WTC11 (cell line): ENCODE measurements at regions not wholly inside any gene's neighbourhood (a gene's known extent, or its start where the extent isn't known, plus 50 kb on each side); places are given as distances from the start of the nearest gene placed in this dataset.

Experiments
- JUN ChIP-seq: sonication (generic); formaldehyde crosslinking; IDR thresholded peaks from 2 replicates; pipeline ENCODE4 v1.8.0; 2023; ENCODE audit warnings: mild to moderate bottlenecking, missing genetic modification reagents
- NFATC4 ChIP-seq: fragments of 250-450 bp; sonication (Bioruptor Pico); IDR thresholded peaks from 2 replicates; pipeline ENCODE4 v1.9.0; 2021; ENCODE audit warnings: mild to moderate bottlenecking
- NR3C1 ChIP-seq: sonication (generic); formaldehyde crosslinking; conservative IDR thresholded peaks from 2 replicates; pipeline ENCODE4 v1.8.1; 2023; ENCODE audit warnings: low read depth, mild to moderate bottlenecking, missing genetic modification reagents
- RELA ChIP-seq: sonication (generic); formaldehyde crosslinking; IDR thresholded peaks from 2 replicates; pipeline ENCODE4 v1.8.1; 2022; ENCODE audit warnings: missing genetic modification reagents, mild to moderate bottlenecking, borderline replicate concordance
- TCF7 ChIP-seq: sonication (generic); formaldehyde crosslinking; IDR thresholded peaks from 2 replicates; pipeline ENCODE4 v1.8.0; 2022; ENCODE audit warnings: mild to moderate bottlenecking, low read depth, missing genetic modification reagents, moderate library complexity
- ZBTB21 ChIP-seq: sonication (generic); formaldehyde crosslinking; IDR thresholded peaks from 2 replicates; pipeline ENCODE4 v1.8.1; 2023; ENCODE audit warnings: mild to moderate bottlenecking, missing genetic modification reagents, borderline replicate concordance
- TF ChIP-seq, protein P1 (sequence below): sonication (generic); formaldehyde crosslinking; IDR thresholded peaks from 2 replicates; pipeline ENCODE4 v1.8.0; 2022; ENCODE audit warnings: mild to moderate bottlenecking, missing genetic modification reagents
- TF ChIP-seq, protein P2 (sequence below): sonication (generic); formaldehyde crosslinking; IDR thresholded peaks from 2 replicates; pipeline ENCODE4 v1.8.0; 2023; ENCODE audit warnings: missing genetic modification reagents, mild to moderate bottlenecking, borderline replicate concordance
- TF ChIP-seq, protein P3 (sequence below): sonication (generic); formaldehyde crosslinking; IDR thresholded peaks from 2 replicates; pipeline ENCODE4 v1.8.1; 2023; ENCODE audit warnings: mild to moderate bottlenecking, missing genetic modification reagents, moderate library complexity
- TF ChIP-seq, protein P4 (sequence below): fragments of 200-600 bp; IDR thresholded peaks from 2 replicates; pipeline ENCODE4 v1.8.0; 2022; ENCODE audit warnings: antibody characterized with exemption
- TF ChIP-seq, protein P5 (sequence below): sonication (generic); formaldehyde crosslinking; IDR thresholded peaks from 2 replicates; pipeline ENCODE4 v1.8.1; 2022; ENCODE audit warnings: mild to moderate bottlenecking, moderate library complexity, missing genetic modification reagents

DNA sequence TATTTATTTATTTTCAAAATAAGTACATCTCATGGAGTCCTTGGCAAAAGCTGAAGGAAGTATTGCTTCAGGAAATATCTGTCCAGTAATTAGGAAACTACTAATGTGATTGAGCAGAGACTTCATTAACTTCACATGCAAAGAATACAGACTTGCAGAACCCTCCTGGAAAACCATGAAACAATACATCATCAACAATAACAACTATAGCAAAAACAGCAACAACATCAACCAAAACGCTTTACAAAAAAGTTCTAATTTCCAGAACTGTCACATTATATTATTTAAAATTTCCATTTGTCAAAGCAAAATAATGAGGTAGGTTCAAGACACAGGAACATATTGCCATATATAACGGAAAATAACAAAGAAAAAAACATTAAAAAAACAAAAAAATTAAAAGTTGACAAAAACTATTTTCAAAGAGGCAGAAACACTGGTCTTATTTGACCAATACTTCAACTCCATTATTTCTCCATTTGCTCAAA is 79.8 kb upstream of the TOP3B start:
- TF ChIP-seq, protein P1, sequence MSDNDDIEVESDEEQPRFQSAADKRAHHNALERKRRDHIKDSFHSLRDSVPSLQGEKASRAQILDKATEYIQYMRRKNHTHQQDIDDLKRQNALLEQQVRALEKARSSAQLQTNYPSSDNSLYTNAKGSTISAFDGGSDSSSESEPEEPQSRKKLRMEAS (CRISPR knock-in tag): no peak
- TF ChIP-seq RELA (CRISPR knock-in tag) (no peak), NR3C1 (CRISPR knock-in tag) (no peak), TCF7 (no peak), NFATC4 (CRISPR knock-in tag) (no peak), ZBTB21 (CRISPR knock-in tag) (no peak), JUN (CRISPR knock-in tag) (no peak)
- TF ChIP-seq, protein P2, sequence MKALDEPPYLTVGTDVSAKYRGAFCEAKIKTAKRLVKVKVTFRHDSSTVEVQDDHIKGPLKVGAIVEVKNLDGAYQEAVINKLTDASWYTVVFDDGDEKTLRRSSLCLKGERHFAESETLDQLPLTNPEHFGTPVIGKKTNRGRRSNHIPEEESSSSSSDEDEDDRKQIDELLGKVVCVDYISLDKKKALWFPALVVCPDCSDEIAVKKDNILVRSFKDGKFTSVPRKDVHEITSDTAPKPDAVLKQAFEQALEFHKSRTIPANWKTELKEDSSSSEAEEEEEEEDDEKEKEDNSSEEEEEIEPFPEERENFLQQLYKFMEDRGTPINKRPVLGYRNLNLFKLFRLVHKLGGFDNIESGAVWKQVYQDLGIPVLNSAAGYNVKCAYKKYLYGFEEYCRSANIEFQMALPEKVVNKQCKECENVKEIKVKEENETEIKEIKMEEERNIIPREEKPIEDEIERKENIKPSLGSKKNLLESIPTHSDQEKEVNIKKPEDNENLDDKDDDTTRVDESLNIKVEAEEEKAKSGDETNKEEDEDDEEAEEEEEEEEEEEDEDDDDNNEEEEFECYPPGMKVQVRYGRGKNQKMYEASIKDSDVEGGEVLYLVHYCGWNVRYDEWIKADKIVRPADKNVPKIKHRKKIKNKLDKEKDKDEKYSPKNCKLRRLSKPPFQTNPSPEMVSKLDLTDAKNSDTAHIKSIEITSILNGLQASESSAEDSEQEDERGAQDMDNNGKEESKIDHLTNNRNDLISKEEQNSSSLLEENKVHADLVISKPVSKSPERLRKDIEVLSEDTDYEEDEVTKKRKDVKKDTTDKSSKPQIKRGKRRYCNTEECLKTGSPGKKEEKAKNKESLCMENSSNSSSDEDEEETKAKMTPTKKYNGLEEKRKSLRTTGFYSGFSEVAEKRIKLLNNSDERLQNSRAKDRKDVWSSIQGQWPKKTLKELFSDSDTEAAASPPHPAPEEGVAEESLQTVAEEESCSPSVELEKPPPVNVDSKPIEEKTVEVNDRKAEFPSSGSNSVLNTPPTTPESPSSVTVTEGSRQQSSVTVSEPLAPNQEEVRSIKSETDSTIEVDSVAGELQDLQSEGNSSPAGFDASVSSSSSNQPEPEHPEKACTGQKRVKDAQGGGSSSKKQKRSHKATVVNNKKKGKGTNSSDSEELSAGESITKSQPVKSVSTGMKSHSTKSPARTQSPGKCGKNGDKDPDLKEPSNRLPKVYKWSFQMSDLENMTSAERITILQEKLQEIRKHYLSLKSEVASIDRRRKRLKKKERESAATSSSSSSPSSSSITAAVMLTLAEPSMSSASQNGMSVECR (CRISPR knock-in tag): no peak
- TF ChIP-seq, protein P3, sequence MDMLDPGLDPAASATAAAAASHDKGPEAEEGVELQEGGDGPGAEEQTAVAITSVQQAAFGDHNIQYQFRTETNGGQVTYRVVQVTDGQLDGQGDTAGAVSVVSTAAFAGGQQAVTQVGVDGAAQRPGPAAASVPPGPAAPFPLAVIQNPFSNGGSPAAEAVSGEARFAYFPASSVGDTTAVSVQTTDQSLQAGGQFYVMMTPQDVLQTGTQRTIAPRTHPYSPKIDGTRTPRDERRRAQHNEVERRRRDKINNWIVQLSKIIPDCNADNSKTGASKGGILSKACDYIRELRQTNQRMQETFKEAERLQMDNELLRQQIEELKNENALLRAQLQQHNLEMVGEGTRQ (CRISPR knock-in tag): no peak
- TF ChIP-seq, protein P4, sequence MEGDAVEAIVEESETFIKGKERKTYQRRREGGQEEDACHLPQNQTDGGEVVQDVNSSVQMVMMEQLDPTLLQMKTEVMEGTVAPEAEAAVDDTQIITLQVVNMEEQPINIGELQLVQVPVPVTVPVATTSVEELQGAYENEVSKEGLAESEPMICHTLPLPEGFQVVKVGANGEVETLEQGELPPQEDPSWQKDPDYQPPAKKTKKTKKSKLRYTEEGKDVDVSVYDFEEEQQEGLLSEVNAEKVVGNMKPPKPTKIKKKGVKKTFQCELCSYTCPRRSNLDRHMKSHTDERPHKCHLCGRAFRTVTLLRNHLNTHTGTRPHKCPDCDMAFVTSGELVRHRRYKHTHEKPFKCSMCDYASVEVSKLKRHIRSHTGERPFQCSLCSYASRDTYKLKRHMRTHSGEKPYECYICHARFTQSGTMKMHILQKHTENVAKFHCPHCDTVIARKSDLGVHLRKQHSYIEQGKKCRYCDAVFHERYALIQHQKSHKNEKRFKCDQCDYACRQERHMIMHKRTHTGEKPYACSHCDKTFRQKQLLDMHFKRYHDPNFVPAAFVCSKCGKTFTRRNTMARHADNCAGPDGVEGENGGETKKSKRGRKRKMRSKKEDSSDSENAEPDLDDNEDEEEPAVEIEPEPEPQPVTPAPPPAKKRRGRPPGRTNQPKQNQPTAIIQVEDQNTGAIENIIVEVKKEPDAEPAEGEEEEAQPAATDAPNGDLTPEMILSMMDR: no peak
- TF ChIP-seq, protein P5, sequence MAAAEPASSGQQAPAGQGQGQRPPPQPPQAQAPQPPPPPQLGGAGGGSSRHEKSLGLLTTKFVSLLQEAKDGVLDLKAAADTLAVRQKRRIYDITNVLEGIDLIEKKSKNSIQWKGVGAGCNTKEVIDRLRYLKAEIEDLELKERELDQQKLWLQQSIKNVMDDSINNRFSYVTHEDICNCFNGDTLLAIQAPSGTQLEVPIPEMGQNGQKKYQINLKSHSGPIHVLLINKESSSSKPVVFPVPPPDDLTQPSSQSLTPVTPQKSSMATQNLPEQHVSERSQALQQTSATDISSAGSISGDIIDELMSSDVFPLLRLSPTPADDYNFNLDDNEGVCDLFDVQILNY (CRISPR knock-in tag): no peak
